Upper lobe of left lung (tissue), 6 donors: ENCODE measurements at regions not wholly inside any gene's neighbourhood (a gene's known extent, or its start where the extent isn't known, plus 50 kb on each side); places are given as distances from the start of the nearest gene placed in this dataset.

Source experiments
- ATAC-seq, 2 donors: fragments of 200-7000 bp; cut with Tn5 transposase; one replicate each; pipeline ENCODE4 v1.9.1; 2022; ENCODE audit warnings: mild to moderate bottlenecking in 2 of 2, moderate library complexity in 2 of 2; ENCODE audit not compliant: low FRiP score in 2 of 2
- DNase-seq, 2 donors: peaks; one replicate each; pipeline ENCODE4 v3.0.0-alpha.2; 2019 to 2020
- H3K27ac ChIP-seq, 4 donors: fragments of 200-600 bp; sonication (generic); one replicate each; pipeline ENCODE4 v1.5.1; 2016 to 2019
- H3K27me3 ChIP-seq, 4 donors: fragments of 200-600 bp; sonication (generic); one replicate each; pipeline ENCODE4 v1.5.1; 2017 to 2019
- H3K36me3 ChIP-seq, 4 donors: fragments of 200-600 bp; sonication (generic); one replicate each; pipeline ENCODE4 v1.5.1; 2016 to 2019
- H3K4me1 ChIP-seq, 4 donors: fragments of 200-600 bp; sonication (generic); one replicate each; pipeline ENCODE4 v1.5.1; 2018 to 2019
- H3K4me3 ChIP-seq, 4 donors: fragments of 200-600 bp; sonication (generic); one replicate each; pipeline ENCODE4 v1.5.1; 2017 to 2019; ENCODE audit warnings: mild to moderate bottlenecking in 2 of 4, moderate library complexity in 1 of 4
- H3K9me3 ChIP-seq, 4 donors: fragments of 200-600 bp; sonication (generic); one replicate each; pipeline ENCODE4 v1.5.1; 2018 to 2019
- EP300 ChIP-seq, 4 donors: sonication (generic); formaldehyde crosslinking; IDR thresholded peaks; one replicate each; pipeline ENCODE4 v1.5.1; 2017; ENCODE audit warnings: antibody characterized with exemption in 4 of 4, control low read depth in 2 of 4
- POLR2A ChIP-seq, 4 donors: fragments of 450-650 bp; IDR thresholded peaks; one replicate each; pipeline ENCODE4 v1.5.1; 2016 to 2017; ENCODE audit warnings: antibody characterized with exemption in 4 of 4, mild to moderate bottlenecking in 2 of 4
- POLR2AphosphoS5 ChIP-seq, 2 donors: sonication (generic); formaldehyde crosslinking; IDR thresholded peaks; one replicate each; pipeline ENCODE4 v1.5.1; 2017; ENCODE audit warnings: antibody characterized with exemption in 2 of 2
- WGBS, 2 donors: methylation state at CpG; one replicate each; pipeline ENCODE4 v1.1.5; 2017 to 2018; 5-methylcytosine and 5-hydroxymethylcytosine counted together
- TF ChIP-seq, protein P1 (sequence below), 6 experiments: fragments of 450-650 bp in 4 of 6; fragments of 200-600 bp in 2 of 6; sonication (generic) in 2 of 6; IDR thresholded peaks; one replicate each; pipeline ENCODE4 v1.5.1; 2016 to 2019; ENCODE audit warnings: antibody characterized with exemption in 6 of 6
- donor health status: DM: no; HTN: no; CAD: no; lungs with moderate emphysema.
- donor health status: DM: no; HTN: yes; CAD: no; lungs with severe emphysema.

DNA sequence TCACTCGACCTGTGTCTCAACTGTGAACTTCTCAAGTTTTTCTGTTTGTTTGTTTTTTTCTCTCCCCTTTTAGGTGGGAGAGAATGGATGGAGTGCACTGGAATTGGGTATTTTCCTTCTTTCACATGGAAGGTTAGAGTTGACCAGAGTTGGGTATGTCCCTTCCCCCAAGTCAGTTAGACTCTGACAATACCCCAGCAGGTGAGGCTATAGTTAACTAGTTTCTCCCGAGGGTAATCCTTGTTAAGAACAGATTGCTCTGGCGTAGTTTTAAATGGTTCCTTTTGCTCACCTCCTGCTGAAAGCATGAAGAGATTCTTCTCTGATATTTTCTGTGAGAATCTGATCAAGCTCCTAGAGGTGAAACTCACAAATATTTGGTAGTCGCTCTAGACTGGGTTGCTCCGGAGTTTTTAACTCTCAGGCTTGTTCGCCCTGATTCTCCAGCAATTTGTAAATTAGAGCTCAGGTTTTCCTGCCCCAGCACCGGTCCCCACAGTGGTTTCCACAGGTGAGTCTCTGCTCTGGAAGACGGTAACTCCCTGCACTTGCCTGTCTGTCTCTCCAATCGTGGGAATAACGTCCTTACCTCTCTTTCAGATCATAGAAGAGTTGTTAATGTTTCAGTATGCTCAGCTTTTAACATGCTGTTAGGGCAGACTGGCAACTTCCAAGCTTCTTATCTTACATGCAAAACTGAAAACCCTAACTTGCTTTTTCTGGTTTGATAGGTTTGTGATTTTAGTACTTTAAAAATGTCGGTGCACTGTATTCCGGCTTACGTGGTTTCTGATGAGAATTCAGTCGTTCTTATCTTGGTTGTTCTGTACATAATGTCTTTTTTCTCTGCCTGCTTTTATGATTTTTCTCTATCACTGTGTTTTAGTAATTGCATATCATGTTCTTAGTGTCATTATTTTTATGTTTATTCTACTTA lies 111.2 kb upstream of the HIVEP1 start:
- no peak for ATAC-seq
- no peaks in the 10 kb centered on the region for H3K4me1 ChIP-seq
- no peaks in the 10 kb centered on the region for H3K27me3 ChIP-seq
- peak overlapping the region in 1 of 4 donors; percentile 1 for H3K4me3 ChIP-seq
- no peak for TF ChIP-seq EP300 (IDR thresholded peaks at IDR 0.05)
- WGBS, 2 donors = 56 to 93% methylated on average over 14 of the region's 14 CpGs
- no peak overlapping the region for H3K27ac ChIP-seq
- H3K9me3 ChIP-seq = no peaks in the 10 kb centered on the region
- no peak for DNase-seq
- H3K36me3 ChIP-seq = no peaks in the 10 kb centered on the region

DNA sequence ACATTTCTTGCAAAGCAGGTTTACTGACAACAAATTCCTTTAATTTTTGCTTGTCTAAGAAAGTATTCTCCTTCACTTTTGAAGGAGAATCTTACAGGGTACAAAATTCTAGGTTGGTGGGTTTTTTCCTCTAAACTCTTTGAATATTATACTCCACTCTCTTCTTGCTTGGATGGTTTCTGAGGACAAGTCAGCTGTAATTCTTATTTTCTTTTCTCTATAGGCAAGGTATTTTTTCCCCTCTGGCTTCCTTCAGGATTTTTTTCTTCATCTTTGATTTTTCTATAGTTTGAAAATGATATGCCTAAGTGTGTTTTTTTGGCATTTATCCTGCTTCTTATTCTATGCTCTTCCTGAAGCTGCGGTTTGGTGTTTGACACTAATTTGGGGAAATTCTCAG lies 112.5 kb upstream of the HIVEP1 start:
- Histone ChIP-seq H3K27ac (no peak overlapping the region), H3K36me3 (no peaks in the 10 kb centered on the region), H3K4me3 (no peak overlapping the region), H3K27me3 (no peaks in the 10 kb centered on the region), H3K4me1 (no peaks in the 10 kb centered on the region), H3K9me3 (no peaks in the 10 kb centered on the region)
- ATAC-seq (no peak), DNase-seq (no peak)
- TF ChIP-seq POLR2A (IDR thresholded peaks at IDR 0.05) (no peak), POLR2AphosphoS5 (IDR thresholded peaks at IDR 0.05) (no peak)
- 76 to 97% methylated on average over 1 of the region's 1 CpG for whole genome bisulfite sequencing, 2 donors

DNA sequence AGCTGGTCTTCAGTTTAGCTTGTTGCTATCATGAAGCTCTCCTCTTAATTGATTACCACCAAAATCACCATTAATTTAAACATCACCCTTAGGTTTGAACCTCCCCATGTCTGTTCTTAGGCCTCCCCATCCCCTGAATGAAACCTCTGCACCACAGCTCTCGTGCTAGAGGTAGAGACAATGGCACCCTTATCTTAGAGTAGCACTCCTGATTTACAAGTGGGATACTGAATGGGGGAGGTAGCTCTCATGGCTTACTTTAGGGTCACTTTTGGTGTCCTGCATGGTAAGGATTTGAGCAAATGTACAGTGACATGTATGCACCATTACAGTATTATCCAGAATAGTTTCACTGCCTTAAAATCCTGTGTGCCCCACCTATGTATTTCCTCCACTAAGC lies 115.6 kb upstream of the ADTRP start:
- no peak overlapping the region for H3K4me3 ChIP-seq
- no peak for ATAC-seq
- no peaks in the 10 kb centered on the region for H3K9me3 ChIP-seq
- TF ChIP-seq, protein P1, sequence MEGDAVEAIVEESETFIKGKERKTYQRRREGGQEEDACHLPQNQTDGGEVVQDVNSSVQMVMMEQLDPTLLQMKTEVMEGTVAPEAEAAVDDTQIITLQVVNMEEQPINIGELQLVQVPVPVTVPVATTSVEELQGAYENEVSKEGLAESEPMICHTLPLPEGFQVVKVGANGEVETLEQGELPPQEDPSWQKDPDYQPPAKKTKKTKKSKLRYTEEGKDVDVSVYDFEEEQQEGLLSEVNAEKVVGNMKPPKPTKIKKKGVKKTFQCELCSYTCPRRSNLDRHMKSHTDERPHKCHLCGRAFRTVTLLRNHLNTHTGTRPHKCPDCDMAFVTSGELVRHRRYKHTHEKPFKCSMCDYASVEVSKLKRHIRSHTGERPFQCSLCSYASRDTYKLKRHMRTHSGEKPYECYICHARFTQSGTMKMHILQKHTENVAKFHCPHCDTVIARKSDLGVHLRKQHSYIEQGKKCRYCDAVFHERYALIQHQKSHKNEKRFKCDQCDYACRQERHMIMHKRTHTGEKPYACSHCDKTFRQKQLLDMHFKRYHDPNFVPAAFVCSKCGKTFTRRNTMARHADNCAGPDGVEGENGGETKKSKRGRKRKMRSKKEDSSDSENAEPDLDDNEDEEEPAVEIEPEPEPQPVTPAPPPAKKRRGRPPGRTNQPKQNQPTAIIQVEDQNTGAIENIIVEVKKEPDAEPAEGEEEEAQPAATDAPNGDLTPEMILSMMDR (IDR thresholded peaks at IDR 0.05) = no peak
- TF ChIP-seq POLR2A (IDR thresholded peaks at IDR 0.05) = no peak
- no peak for TF ChIP-seq EP300 (IDR thresholded peaks at IDR 0.05)
- TF ChIP-seq POLR2AphosphoS5 (IDR thresholded peaks at IDR 0.05) = no peak
- 88 to 100% methylated on average over 1 of the region's 1 CpG for WGBS, 2 donors
- H3K4me1 ChIP-seq = no peaks in the 10 kb centered on the region
- H3K27ac ChIP-seq = no peak overlapping the region
- H3K36me3 ChIP-seq = no peaks in the 10 kb centered on the region
- no peak for DNase-seq
- H3K27me3 ChIP-seq = no peaks in the 10 kb centered on the region

DNA sequence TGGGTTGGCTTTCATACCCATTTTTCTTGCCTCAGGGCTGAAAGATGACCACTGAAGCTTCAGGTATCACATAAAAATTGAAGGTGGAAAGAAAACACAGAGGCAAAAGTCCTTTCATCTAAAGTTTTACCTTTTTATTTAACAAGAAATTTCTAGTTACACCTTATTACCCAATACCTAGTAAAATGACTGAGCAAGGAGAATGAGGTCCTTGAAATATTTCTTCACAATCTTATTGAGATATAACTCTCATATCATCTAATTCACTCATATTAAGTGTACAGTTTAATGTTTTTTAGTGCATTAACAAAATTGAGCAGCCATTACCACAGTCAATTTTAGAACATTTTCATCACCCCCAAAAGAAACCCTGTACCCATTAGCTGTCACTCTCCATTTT lies 112.9 kb upstream of the ADTRP start:
- no peaks in the 10 kb centered on the region for H3K36me3 ChIP-seq
- ATAC-seq (no peak), DNase-seq (no peak)
- H3K4me1 ChIP-seq = no peaks in the 10 kb centered on the region
- H3K9me3 ChIP-seq = no peaks in the 10 kb centered on the region
- no peak overlapping the region for H3K4me3 ChIP-seq
- TF ChIP-seq POLR2AphosphoS5 (IDR thresholded peaks at IDR 0.05) (no peak), POLR2A (IDR thresholded peaks at IDR 0.05) (no peak), EP300 (IDR thresholded peaks at IDR 0.05) (no peak)
- TF ChIP-seq, protein P1 (IDR thresholded peaks at IDR 0.05) = no peak
- H3K27ac ChIP-seq = no peak overlapping the region
- no peaks in the 10 kb centered on the region for H3K27me3 ChIP-seq

DNA sequence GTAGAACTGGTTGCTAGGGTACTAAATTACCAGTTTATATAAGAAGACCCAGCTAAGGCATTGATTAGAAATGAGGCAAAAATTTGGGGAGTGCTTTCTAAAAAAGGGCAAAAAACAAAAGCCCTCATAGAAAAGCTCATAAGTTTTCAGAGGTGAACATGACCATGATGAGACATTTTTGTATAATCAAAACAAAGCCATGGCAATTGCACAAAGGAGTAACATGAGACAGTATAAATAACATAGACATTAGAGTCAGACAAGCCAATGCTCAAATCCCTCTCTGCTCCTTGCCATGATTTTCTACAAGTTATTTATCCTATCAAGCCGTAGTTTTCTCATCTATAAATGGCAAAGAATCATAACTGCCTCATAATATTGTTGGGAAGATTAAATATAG lies 112.2 kb upstream of the ADTRP start:
- no peak overlapping the region for H3K27ac ChIP-seq
- H3K36me3 ChIP-seq = no peaks in the 10 kb centered on the region
- ATAC-seq (no peak), DNase-seq (no peak)
- no peaks in the 10 kb centered on the region for H3K9me3 ChIP-seq
- 0 to 100% methylated on average over 1 of the region's 1 CpG for WGBS, 2 donors
- TF ChIP-seq POLR2AphosphoS5 (IDR thresholded peaks at IDR 0.05) (no peak), POLR2A (IDR thresholded peaks at IDR 0.05) (no peak), EP300 (IDR thresholded peaks at IDR 0.05) (no peak)
- TF ChIP-seq, protein P1 (IDR thresholded peaks at IDR 0.05) = no peak
- H3K4me1 ChIP-seq = no peaks in the 10 kb centered on the region
- H3K27me3 ChIP-seq = no peaks in the 10 kb centered on the region
- no peak overlapping the region for H3K4me3 ChIP-seq

DNA sequence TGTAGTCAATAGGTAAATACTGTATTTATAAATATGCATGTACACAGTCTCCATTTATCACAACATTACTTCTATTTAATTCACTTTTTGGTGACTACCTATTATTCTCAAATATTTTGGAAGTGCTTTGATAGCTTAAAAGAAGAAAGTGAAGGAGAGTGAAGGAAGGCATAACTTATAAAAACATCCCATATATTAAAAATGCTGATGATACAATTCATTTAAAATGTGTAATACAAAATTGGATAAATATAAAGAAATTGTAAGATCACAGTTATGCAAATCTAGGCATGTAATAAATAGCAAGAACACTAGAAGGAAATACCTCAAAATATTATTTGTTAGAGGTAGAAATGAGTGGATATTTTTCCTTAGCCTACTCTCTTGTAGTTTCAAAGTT lies 111.6 kb upstream of the ADTRP start:
- TF ChIP-seq POLR2AphosphoS5 (IDR thresholded peaks at IDR 0.05) (no peak), EP300 (IDR thresholded peaks at IDR 0.05) (no peak), POLR2A (IDR thresholded peaks at IDR 0.05) (no peak)
- TF ChIP-seq, protein P1 (IDR thresholded peaks at IDR 0.05) = no peak
- Histone ChIP-seq H3K4me1 (no peaks in the 10 kb centered on the region), H3K36me3 (no peaks in the 10 kb centered on the region)

More for the DNA sequence above, 111.6 kb upstream of the ADTRP start:
- H3K27ac ChIP-seq = no peak overlapping the region
- H3K4me3 ChIP-seq = no peak overlapping the region
- no peaks in the 10 kb centered on the region for H3K27me3 ChIP-seq
- H3K9me3 ChIP-seq = no peaks in the 10 kb centered on the region
- no peak for ATAC-seq
- DNase-seq = no peak
